Vagina (tissue), 2 donors: ENCODE measurements at regions not wholly inside any gene's neighbourhood (a gene's known extent, or its start where the extent isn't known, plus 50 kb on each side); places are given as distances from the start of the nearest gene placed in this dataset.

Source experiments
- POLR2A ChIP-seq, 2 donors: fragments of 450-650 bp; IDR thresholded peaks; one replicate each; pipeline ENCODE4 v1.6.1; 2017; ENCODE audit warnings: antibody characterized with exemption in 2 of 2, mild to moderate bottlenecking in 2 of 2, moderate library complexity in 2 of 2
- POLR2AphosphoS5 ChIP-seq, 2 donors: sonication (generic); formaldehyde crosslinking; IDR thresholded peaks; one replicate each; pipeline ENCODE4 v1.9.0; 2017; ENCODE audit warnings: antibody characterized with exemption in 2 of 2, mild to moderate bottlenecking in 2 of 2, low read depth in 1 of 2; ENCODE audit not compliant: insufficient read depth in 1 of 2
- TF ChIP-seq, protein P1 (sequence below), 3 experiments: fragments of 450-650 bp in 2 of 3; fragments of 200-600 bp in 1 of 3; sonication (generic) in 1 of 3; IDR thresholded peaks; one replicate each; pipeline ENCODE4 v1.5.1; 2017 to 2019; ENCODE audit warnings: antibody characterized with exemption in 3 of 3, mild to moderate bottlenecking in 2 of 3, moderate library complexity in 2 of 3

GRCh38 chr17:73991260-73991659 lies 212.2 kb upstream of the RPL38 start:
- TF ChIP-seq, protein P1, sequence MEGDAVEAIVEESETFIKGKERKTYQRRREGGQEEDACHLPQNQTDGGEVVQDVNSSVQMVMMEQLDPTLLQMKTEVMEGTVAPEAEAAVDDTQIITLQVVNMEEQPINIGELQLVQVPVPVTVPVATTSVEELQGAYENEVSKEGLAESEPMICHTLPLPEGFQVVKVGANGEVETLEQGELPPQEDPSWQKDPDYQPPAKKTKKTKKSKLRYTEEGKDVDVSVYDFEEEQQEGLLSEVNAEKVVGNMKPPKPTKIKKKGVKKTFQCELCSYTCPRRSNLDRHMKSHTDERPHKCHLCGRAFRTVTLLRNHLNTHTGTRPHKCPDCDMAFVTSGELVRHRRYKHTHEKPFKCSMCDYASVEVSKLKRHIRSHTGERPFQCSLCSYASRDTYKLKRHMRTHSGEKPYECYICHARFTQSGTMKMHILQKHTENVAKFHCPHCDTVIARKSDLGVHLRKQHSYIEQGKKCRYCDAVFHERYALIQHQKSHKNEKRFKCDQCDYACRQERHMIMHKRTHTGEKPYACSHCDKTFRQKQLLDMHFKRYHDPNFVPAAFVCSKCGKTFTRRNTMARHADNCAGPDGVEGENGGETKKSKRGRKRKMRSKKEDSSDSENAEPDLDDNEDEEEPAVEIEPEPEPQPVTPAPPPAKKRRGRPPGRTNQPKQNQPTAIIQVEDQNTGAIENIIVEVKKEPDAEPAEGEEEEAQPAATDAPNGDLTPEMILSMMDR (IDR thresholded peaks at IDR 0.05), result no peak
- TF ChIP-seq POLR2A (IDR thresholded peaks at IDR 0.05), result no peak
- no peak for TF ChIP-seq POLR2AphosphoS5 (IDR thresholded peaks at IDR 0.05; ENCODE audit: insufficient read depth in 1 of 2, low read depth in 1 of 2)
